H7 (cell line): ENCODE measurements at regions not wholly inside any gene's neighbourhood (a gene's known extent, or its start where the extent isn't known, plus 50 kb on each side); places are given as distances from the start of the nearest gene placed in this dataset.
"Not testable (repeated sequence)": the region's sequence is repeated elsewhere in the genome, so short reads cannot be mapped to it uniquely, and the experiment has no call there.

ENCODE experiments used
- DNase-seq: peaks from one replicate; pipeline ENCODE4 v3.0.0; 2012
- H3K27me3 ChIP-seq: 2 replicates; pipeline ENCODE4 v1.6.0; 2011; ENCODE audit warnings: mild to moderate bottlenecking, low read length; ENCODE audit not compliant: control insufficient read depth, insufficient read depth
- H3K36me3 ChIP-seq: replicated peaks from 2 replicates; pipeline ENCODE4 v1.5.1; 2011; ENCODE audit warnings: low read length; ENCODE audit not compliant: control insufficient read depth, insufficient read depth
- H3K4me3 ChIP-seq: 2 replicates; pipeline ENCODE4 v1.5.1; 2011; ENCODE audit warnings: low read depth, mild to moderate bottlenecking, control low read depth, low read length, moderate library complexity; ENCODE audit not compliant: insufficient read depth

DNA sequence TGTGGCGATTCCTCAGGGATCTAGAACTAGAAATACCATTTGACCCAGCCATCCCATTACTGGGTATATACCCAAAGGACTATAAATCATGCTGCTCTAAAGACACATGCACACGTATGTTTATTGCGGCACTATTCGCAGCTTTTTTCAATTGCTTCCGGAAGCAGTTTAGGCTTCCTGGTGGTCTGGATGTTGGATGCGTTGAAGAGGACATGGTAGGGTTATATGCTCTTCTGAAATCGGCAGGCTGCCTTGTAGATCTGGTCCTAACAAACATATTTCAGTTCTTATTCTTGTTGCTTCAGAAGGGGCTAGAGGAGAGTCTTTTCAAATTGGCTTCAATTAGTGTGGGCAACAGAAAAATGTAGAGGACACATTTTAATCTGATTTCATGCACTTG lies 243.4 kb downstream of the TMA16 start:
- H3K4me3 ChIP-seq: not testable (repeated sequence)

GRCh38 chr4:163738521-163738920 lies 244.0 kb downstream of the TMA16 start:
- Histone ChIP-seq H3K27me3 (no peaks in the 10 kb centered on the region), H3K36me3 (no peaks in the 10 kb centered on the region), H3K4me3 (no peak overlapping the region)
- DNase-seq: no peak

More for the DNA sequence above, 243.4 kb downstream of the TMA16 start:
- H3K27me3 ChIP-seq, H3K36me3 ChIP-seq, DNase-seq: not testable (repeated sequence)

DNA sequence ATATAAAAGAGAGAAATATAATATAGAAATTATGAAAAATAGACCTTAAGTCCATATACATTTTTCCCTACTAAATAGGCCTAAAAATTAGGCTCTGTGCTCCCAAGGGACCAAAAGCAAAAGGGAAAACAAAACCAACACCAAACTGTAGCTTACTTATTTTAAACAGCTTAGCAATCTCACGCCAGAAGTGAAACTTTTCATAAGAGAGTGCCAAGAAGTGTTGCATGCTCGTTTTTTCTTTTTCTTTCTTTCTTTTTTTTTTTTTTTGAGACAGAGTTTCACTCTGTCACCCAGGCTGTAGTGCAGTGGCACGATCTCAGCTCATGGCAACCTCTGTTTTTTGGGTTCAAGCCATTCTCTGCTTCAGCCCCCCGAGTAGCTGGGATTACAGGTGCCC lies 250.4 kb downstream of the TMA16 start:
- no peaks in the 10 kb centered on the region for H3K27me3 ChIP-seq
- no peak for DNase-seq
- no peaks in the 10 kb centered on the region for H3K36me3 ChIP-seq
- H3K4me3 ChIP-seq: no peak overlapping the region

DNA sequence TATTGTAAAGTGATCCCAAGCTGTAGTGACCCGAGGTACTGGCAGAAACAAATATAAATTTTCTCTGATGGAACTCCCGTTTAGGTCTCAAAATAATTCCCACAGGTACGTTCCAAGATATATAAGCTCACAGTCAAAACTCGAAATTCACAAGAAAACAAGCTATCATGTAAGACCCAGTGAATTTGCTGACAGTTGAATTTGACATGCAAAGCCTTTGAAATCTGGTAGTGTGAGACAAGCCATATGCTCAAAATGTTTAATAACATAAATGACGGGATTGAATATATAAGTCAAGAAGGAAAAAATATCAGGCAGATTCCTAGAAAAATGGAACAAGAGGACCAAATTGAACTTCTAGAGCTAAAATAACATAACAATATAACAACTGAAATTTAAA lies 252.8 kb downstream of the TMA16 start:
- no peak for DNase-seq
- Histone ChIP-seq H3K36me3 (no peaks in the 10 kb centered on the region), H3K4me3 (no peak overlapping the region), H3K27me3 (no peaks in the 10 kb centered on the region)

GRCh38 chr4:163747886-163748285 lies 253.4 kb downstream of the TMA16 start:
- DNase-seq: no peak
- Histone ChIP-seq H3K27me3 (no peaks in the 10 kb centered on the region), H3K4me3 (no peak overlapping the region), H3K36me3 (no peaks in the 10 kb centered on the region)

DNA sequence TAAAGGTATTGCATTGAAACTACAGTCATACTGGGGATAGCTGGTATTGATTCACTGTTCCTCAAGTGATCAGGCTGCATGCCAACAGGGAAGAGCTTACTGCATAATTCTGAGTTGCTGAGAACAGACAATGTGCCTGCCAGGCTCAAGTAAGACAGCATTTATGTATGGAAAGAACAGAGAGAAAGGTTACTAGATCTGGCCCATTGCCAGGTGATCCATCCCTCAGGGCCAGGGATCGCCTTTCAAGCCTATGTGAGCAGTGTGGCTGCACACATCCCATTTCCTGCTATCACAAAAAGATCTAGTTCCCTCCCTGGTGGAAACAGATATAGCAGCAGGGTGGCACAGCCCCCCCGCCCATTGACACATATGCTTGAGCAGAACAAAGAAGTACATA lies 254.0 kb downstream of the TMA16 start:
- DNase-seq: no peak
- no peak overlapping the region for H3K4me3 ChIP-seq
- no peaks in the 10 kb centered on the region for H3K36me3 ChIP-seq
- no peaks in the 10 kb centered on the region for H3K27me3 ChIP-seq

GRCh38 chr4:163755013-163755412 lies 260.5 kb downstream of the TMA16 start:
- no peak overlapping the region for H3K4me3 ChIP-seq
- DNase-seq: no peak

DNA sequence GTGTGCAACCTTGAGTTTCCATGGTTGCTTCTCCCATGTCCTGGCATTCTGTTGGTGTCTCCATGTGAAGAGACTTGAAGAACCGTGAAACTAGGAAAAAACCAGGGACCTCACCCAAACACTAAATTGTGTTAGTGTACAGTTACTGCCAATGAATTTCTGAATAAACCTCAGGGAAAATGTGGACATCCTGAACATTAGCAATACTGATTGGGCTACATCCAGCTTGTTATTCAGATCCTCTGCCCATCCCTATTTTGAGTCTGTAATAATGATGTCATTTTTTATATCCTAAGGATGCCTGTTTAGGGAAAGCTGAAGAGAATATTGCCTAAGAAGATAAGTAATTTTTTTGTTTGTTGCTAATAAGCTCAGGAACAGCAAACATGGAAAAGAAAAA lies 262.7 kb downstream of the TMA16 start:
- Histone ChIP-seq H3K27me3 (no peaks in the 10 kb centered on the region), H3K4me3 (no peak overlapping the region), H3K36me3 (no peaks in the 10 kb centered on the region)
- DNase-seq: no peak

More at GRCh38 chr4:163755013-163755412, 260.5 kb downstream of the TMA16 start:
- no peaks in the 10 kb centered on the region for H3K36me3 ChIP-seq
- no peaks in the 10 kb centered on the region for H3K27me3 ChIP-seq

DNA sequence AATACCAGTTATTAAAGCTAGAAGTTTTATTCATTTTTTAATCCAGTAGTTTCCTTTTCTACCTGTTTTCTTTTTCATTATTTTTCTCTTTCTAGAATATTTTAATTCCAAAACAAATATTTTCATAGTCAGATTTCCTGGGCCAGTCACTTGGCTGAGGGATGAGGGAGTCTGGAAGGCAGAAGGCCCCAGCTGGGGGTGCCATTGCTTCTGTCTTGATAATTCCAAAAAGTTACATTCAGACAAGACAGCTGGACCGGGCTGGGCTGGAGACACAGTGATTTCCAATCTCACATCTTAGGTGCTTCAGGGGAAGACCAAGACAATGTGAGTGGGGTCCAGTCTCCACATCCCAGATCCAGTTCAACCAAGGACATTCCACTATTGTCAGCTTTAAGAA lies 263.5 kb downstream of the TMA16 start:
- H3K27me3 ChIP-seq: no peaks in the 10 kb centered on the region
- H3K4me3 ChIP-seq: no peak overlapping the region
- no peaks in the 10 kb centered on the region for H3K36me3 ChIP-seq
- no peak for DNase-seq

DNA sequence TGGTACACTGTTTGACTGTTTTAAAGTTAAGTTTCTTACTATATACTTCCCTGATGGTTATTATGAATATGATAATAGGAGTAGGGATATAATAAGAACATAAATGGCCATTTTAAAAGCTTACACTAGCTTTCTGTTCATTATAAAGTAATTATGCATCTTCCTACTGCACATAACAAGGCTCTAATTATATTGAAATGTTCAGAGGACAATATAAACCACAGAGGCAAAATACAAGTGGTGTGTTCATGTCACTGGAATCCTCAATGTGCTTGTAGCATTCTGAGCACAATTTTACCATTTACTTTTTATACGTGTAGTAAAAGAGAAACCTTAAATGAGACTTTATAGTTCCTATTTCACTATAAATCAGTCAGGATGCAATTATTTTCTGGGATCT lies 268.3 kb downstream of the TMA16 start:
- Histone ChIP-seq H3K27me3 (no peaks in the 10 kb centered on the region), H3K36me3 (no peaks in the 10 kb centered on the region), H3K4me3 (no peak overlapping the region)
- DNase-seq: no peak

GRCh38 chr4:163764569-163764968 lies 270.1 kb downstream of the TMA16 start:
- no peak for DNase-seq
- Histone ChIP-seq H3K4me3 (no peak overlapping the region), H3K36me3 (no peaks in the 10 kb centered on the region), H3K27me3 (no peaks in the 10 kb centered on the region)

DNA sequence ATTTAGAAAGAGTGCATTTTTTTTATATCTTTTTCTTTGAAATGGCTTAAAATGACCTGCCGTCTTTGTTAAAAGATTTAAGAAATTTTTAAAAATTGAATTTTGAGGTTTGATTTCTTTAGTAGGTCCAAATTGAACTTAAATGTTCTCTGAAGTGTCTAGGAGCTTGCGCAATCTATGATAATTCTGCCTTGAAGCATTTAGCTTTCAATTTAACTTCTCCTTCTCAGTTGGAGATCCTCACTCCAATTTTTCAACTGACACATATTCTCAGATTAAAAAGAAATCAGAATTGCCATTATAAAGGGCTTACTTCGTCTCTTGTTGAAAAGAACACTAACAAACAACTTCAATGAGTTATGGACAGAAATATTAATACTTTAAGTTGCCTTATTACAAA lies 273.5 kb downstream of the TMA16 start:
- no peaks in the 10 kb centered on the region for H3K36me3 ChIP-seq
- no peak overlapping the region for H3K4me3 ChIP-seq
- no peak for DNase-seq
- no peaks in the 10 kb centered on the region for H3K27me3 ChIP-seq

DNA sequence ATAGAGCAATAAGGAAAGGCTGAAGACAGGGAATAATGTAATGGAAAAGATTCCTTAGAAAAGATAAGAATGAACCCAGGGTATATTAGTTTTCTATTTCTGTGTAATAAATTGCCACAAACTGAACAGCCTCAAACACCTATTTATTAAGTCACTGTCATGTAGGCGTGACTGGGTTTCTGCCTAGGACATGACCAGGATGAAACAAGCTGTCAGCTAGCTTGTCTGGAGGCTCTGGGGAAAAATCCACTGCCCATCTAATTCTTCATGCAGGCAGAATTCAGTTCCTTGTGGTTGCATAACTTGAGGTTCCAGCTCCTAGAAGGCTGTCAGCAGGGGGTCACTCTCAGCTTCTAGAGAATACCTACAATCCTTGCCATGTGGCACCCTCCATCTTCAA lies 277.7 kb downstream of the TMA16 start:
- H3K27me3 ChIP-seq: no peaks in the 10 kb centered on the region
- H3K36me3 ChIP-seq: no peaks in the 10 kb centered on the region
- H3K4me3 ChIP-seq: no peak overlapping the region
- no peak for DNase-seq

DNA sequence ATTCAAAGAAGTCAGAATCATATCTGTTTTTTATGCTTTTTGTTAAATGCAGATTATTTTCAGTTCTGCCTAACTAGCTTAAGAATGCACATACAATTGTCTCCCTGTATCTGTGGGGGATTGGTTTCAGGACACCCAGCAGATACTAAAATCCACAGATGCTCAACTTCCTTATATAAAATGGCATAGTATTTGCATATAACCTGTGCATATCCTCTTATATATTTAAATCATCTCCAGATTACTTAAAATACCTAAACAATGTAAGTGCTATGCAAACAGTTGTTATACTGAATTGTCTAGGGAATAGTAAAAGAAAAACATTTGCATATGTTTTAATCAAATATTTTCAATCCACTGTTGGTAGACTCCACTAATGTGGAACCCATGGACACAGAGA lies 279.4 kb downstream of the TMA16 start:
- no peaks in the 10 kb centered on the region for H3K36me3 ChIP-seq
- no peak for DNase-seq
- no peak overlapping the region for H3K4me3 ChIP-seq
- H3K27me3 ChIP-seq: no peaks in the 10 kb centered on the region

DNA sequence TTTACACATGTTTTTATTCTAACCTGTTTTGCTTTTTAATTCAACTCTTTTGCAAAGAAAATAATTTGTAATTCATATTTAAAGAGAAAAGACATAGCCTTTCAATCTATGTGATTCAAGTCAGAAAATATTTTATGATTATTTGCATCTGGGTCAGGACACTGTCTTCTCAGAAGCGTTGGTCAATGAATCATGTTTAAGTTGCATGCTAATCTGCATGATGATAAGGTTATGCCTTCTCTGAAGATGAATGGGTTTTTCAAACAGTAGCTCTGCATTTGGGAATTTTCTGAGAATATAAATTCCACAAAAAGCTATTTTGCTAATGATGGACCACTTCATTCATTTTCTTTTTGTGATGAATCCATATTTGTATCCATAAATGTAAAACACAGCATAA lies 282.5 kb downstream of the TMA16 start:
- no peaks in the 10 kb centered on the region for H3K27me3 ChIP-seq
- no peak overlapping the region for H3K4me3 ChIP-seq
- DNase-seq: no peak
- H3K36me3 ChIP-seq: no peaks in the 10 kb centered on the region

DNA sequence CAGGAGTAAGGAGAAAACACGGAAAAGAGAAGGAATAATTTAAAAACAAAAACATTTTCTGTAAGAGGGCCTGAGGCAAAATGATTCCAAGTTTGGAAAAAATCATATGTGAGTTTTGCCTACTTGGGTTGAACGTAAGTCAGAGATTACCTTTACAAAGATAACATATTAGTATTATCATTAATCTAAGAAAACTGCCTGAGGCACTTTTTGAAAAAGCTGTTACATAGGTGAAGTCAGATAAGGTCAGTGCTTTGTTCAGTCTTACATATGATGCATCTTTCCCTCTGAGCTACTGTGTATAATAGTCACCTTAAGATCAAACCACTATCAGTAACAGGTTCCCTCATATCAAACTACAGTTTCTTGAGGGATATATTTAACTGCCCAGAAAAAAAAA lies 287.2 kb downstream of the TMA16 start:
- H3K36me3 ChIP-seq: no peaks in the 10 kb centered on the region
- H3K27me3 ChIP-seq: no peaks in the 10 kb centered on the region
- no peak for DNase-seq
- no peak overlapping the region for H3K4me3 ChIP-seq
